GM18873 (cell line): ENCODE measurements at regions not wholly inside any gene's neighbourhood (a gene's known extent, or its start where the extent isn't known, plus 50 kb on each side); places are given as distances from the start of the nearest gene placed in this dataset.

Experiments
- ATAC-seq: cut with Tn5 transposase; IDR thresholded peaks from one replicate; pipeline ENCODE4 v1.9.1; 2021; ENCODE audit warnings: mild to moderate bottlenecking, moderate library complexity, moderate number of reproducible peaks; ENCODE audit not compliant: unreplicated experiment, low FRiP score

- no peak for ATAC-seq
Measured at GRCh38 chr1:217097819-217098218, 374.6 kb upstream of the ESRRG start.

- no peak for ATAC-seq
Measured at GRCh38 chr1:217096200-217096599, 373.0 kb upstream of the ESRRG start.

GRCh38 chr1:217095050-217095622, 371.9 kb upstream of the ESRRG start:
- no peak for ATAC-seq

GRCh38 chr1:217091561-217091960, 368.3 kb upstream of the ESRRG start:
- ATAC-seq, result no peak

- ATAC-seq, result no peak
Measured at GRCh38 chr1:217090060-217090911, 367.1 kb upstream of the ESRRG start.

- ATAC-seq, result no peak
Measured at GRCh38 chr1:217089361-217090014, 366.3 kb upstream of the ESRRG start.

GRCh38 chr1:217088521-217089284, 365.5 kb upstream of the ESRRG start:
- no peak for ATAC-seq

GRCh38 chr1:217088011-217088410, 364.8 kb upstream of the ESRRG start:
- no peak for ATAC-seq

- no peak for ATAC-seq
Measured at GRCh38 chr1:217079584-217079983, 356.4 kb upstream of the ESRRG start.

GRCh38 chr1:217078959-217079358, 355.7 kb upstream of the ESRRG start:
- ATAC-seq, result no peak

- ATAC-seq, result no peak
Measured at GRCh38 chr1:217078078-217078690, 355.0 kb upstream of the ESRRG start.

- ATAC-seq, result no peak
Measured at GRCh38 chr1:217077426-217077825, 354.2 kb upstream of the ESRRG start.

- ATAC-seq, result no peak
Measured at GRCh38 chr1:217076902-217077301, 353.7 kb upstream of the ESRRG start.

GRCh38 chr1:217072926-217073325, 349.7 kb upstream of the ESRRG start:
- no peak for ATAC-seq

- no peak for ATAC-seq
Measured at GRCh38 chr1:217067642-217068041, 344.4 kb upstream of the ESRRG start.

- ATAC-seq, result no peak
Measured at GRCh38 chr1:217066794-217067193, 343.6 kb upstream of the ESRRG start.

GRCh38 chr1:217063172-217063908, 340.1 kb upstream of the ESRRG start:
- no peak for ATAC-seq

- no peak for ATAC-seq
Measured at GRCh38 chr1:217062586-217062985, 339.4 kb upstream of the ESRRG start.

- no peak for ATAC-seq
Measured at GRCh38 chr1:217059401-217059800, 336.2 kb upstream of the ESRRG start.

GRCh38 chr1:217053676-217054075, 330.4 kb upstream of the ESRRG start:
- no peak for ATAC-seq
